Panc1 (cell line): ENCODE measurements at regions not wholly inside any gene's neighbourhood (a gene's known extent, or its start where the extent isn't known, plus 50 kb on each side); places are given as distances from the start of the nearest gene placed in this dataset.

ENCODE experiments used
- ATAC-seq: fragments of 200-7000 bp; cut with Tn5 transposase; 2 replicates; pipeline ENCODE4 v1.9.1; 2020; ENCODE audit warnings: mild to moderate bottlenecking, moderate library complexity
- BruUV-seq: library from RNA; stranded (reverse); fragments of 400-500 nt; replicated peaks from 2 replicates; lab custom pipeline; 2021; lab: Mats Ljungman, UMichigan
- CTCF ChIA-PET: fragments of 300-600 bp; sonication (Branson Sonifier 250); formaldehyde crosslinking; loops from one replicate; lab custom pipeline; 2022; ENCODE audit warnings: antibody characterized with exemption; lab: Charles Lee
- POLR2A ChIA-PET: fragments of 300-600 bp; sonication (Branson Sonifier 250); formaldehyde crosslinking; loops from one replicate; lab custom pipeline; 2022; ENCODE audit warnings: antibody characterized with exemption; lab: Charles Lee
- DNase-seq: peaks from one replicate; pipeline ENCODE4 v3.0.0-alpha.2; 2010; ENCODE audit warnings: low read depth, low spot score
- H3K27ac ChIP-seq: 2 replicates; pipeline ENCODE4 v1.5.1; 2011; ENCODE audit warnings: mild to moderate bottlenecking, low read length, inconsistent platforms
- H3K27me3 ChIP-seq: fragments of 200-500 bp; sonication (Bioruptor generic); 2 replicates; pipeline ENCODE4 v1.6.0; 2014; ENCODE audit warnings: low read length, inconsistent platforms; ENCODE audit not compliant: control insufficient read depth, insufficient read depth
- H3K36me3 ChIP-seq: fragments of 200-500 bp; sonication (Bioruptor generic); 2 replicates; pipeline ENCODE4 v1.5.1; 2014; ENCODE audit warnings: inconsistent platforms, mild to moderate bottlenecking, low read length, moderate library complexity; ENCODE audit not compliant: control insufficient read depth, insufficient read depth
- H3K4me1 ChIP-seq: 2 replicates; pipeline ENCODE4 v1.5.1; 2011; ENCODE audit warnings: inconsistent platforms, mild to moderate bottlenecking, low read length, moderate library complexity; ENCODE audit not compliant: control insufficient read depth, insufficient read depth
- H3K4me3 ChIP-seq, 2 experiments: 2 replicates each; pipeline ENCODE4 v1.5.1; 2011 to 2012; ENCODE audit warnings: low read depth in 2 of 2, low read length in 2 of 2, mild to moderate bottlenecking in 2 of 2, inconsistent platforms in 1 of 2, moderate library complexity in 1 of 2
- H3K9me3 ChIP-seq: fragments of 200-500 bp; sonication (Bioruptor generic); 2 replicates; pipeline ENCODE4 v1.5.1; 2014; ENCODE audit warnings: low read depth, mild to moderate bottlenecking, inconsistent platforms, low read length, moderate library complexity; ENCODE audit not compliant: control insufficient read depth, insufficient read depth
- CTCF ChIP-seq: fragments of 450-650 bp; IDR thresholded peaks from 2 replicates; pipeline ENCODE4 v1.5.1; 2017; ENCODE audit warnings: mild to moderate bottlenecking
- POLR2AphosphoS5 ChIP-seq: IDR thresholded peaks from 2 replicates; pipeline ENCODE4 v1.6.1; 2012; ENCODE audit warnings: mild to moderate bottlenecking, low read depth, low read length, moderate library complexity
- REST ChIP-seq, 2 experiments: IDR thresholded peaks; 2 replicates each; pipeline ENCODE4 v1.6.1; 2011 to 2012; ENCODE audit warnings: low read depth in 2 of 2, control low read depth in 1 of 2, low read length in 1 of 2, mild to moderate bottlenecking in 1 of 2, moderate library complexity in 1 of 2; ENCODE audit not compliant: insufficient read depth in 1 of 2
- SIN3A ChIP-seq: IDR thresholded peaks from 2 replicates; pipeline ENCODE4 v1.6.1; 2012; ENCODE audit warnings: low read depth, mild to moderate bottlenecking, low read length, moderate library complexity, borderline replicate concordance; ENCODE audit not compliant: insufficient read depth
- TCF7L2 ChIP-seq: IDR thresholded peaks from 2 replicates; pipeline ENCODE4 v1.6.1; 2011; ENCODE audit warnings: mild to moderate bottlenecking, low read depth, low read length, inconsistent platforms
- in situ Hi-C: cut with HindIII; loops from 2 replicates; pipeline ENCODE4 v1.10.0; 2016; ENCODE audit warnings: low sequenced_read_pairs, low pct_unique_long_range_greater_than_20kb
- intact Hi-C: fragments of 100-400 bp; cut with micrococcal nuclease; formaldehyde crosslinking; loops from one replicate; pipeline ENCODE4 v1.10.0; 2022; ENCODE audit not compliant: unreplicated experiment

GRCh38 chr13:60261432-60262351 lies 98.0 kb upstream of the DIAPH3 start:
- no peaks in the 10 kb centered on the region for H3K36me3 ChIP-seq
- H3K4me3 ChIP-seq, result no peak overlapping the region
- CTCF ChIA-PET, result no interaction called here
- H3K9me3 ChIP-seq, result no peaks in the 10 kb centered on the region
- ATAC-seq (no peak), DNase-seq (no peak)
- intact Hi-C loops (no loop called here), in situ Hi-C loops (no loop called here)
- no peaks in the 10 kb centered on the region for H3K27me3 ChIP-seq
- no peak for TF ChIP-seq TCF7L2
- TF ChIP-seq CTCF, result no peak
- TF ChIP-seq REST (IDR thresholded peaks at IDR 0.05; ENCODE audit: insufficient read depth in 1 of 2, low read depth in 2 of 2, low read length in 1 of 2), result no peak
- TF ChIP-seq POLR2AphosphoS5, result no peak
- TF ChIP-seq SIN3A, result no peak
- H3K27ac ChIP-seq, result no peak overlapping the region
- POLR2A ChIA-PET, result no interaction called here
- no peaks in the 10 kb centered on the region for H3K4me1 ChIP-seq
- BruUV-seq, result no TSS peak

GRCh38 chr13:60265566-60265965 lies 101.8 kb upstream of the DIAPH3 start:
- no TSS peak for BruUV-seq
- CTCF ChIA-PET, result no interaction called here
- POLR2A ChIA-PET, result no interaction called here
- no peak overlapping the region for H3K27ac ChIP-seq
- no peak overlapping the region for H3K4me3 ChIP-seq
- no peaks in the 10 kb centered on the region for H3K9me3 ChIP-seq
- DNase-seq, result no peak
- intact Hi-C loops, result no loop called here
- H3K27me3 ChIP-seq, result peaks cover 7% of the 10 kb centered on the region; the same call in 1 of the 2 replicates
- in situ Hi-C loops, result no loop called here
- no peak for TF ChIP-seq TCF7L2
- no peak for ATAC-seq
- H3K36me3 ChIP-seq, result no peaks in the 10 kb centered on the region
- no peaks in the 10 kb centered on the region for H3K4me1 ChIP-seq
